ENCODE measurements at regions not wholly inside any gene's neighbourhood (a gene's known extent, or its start where the extent isn't known, plus 50 kb on each side); places are given as distances from the start of the nearest gene placed in this dataset.

GRCh38 chr13:24103782-24104372, 56.6 kb upstream of the SPATA13 start:
- no peak overlapping the region for H3K27ac ChIP-seq
- intact Hi-C loops (cut with DNase I; ENCODE audit: low total_unique reads), result no loop called here
- H3K4me3 ChIP-seq, result no peak overlapping the region
- 81 to 82% methylated on average over 9 of the region's 9 CpGs for WGBS, 2 donors
- no peaks in the 10 kb centered on the region for H3K27me3 ChIP-seq
- TF ChIP-seq POLR2A (IDR thresholded peaks at IDR 0.05) (no peak), CTCF (IDR thresholded peaks at IDR 0.05) (no peak)
- H3K36me3 ChIP-seq (ENCODE audit: low read depth, missing control alignments), result no peaks in the 10 kb centered on the region
- no peaks in the 10 kb centered on the region for H3K9me3 ChIP-seq
- no peaks in the 10 kb centered on the region for H3K4me1 ChIP-seq
- no peak for DNase-seq

GRCh38 chr13:24104723-24105122, 55.8 kb upstream of the SPATA13 start:
- WGBS, 2 donors, result 80 to 90% methylated on average over 2 of the region's 2 CpGs
- H3K36me3 ChIP-seq (ENCODE audit: low read depth, missing control alignments), result no peaks in the 10 kb centered on the region
- H3K27me3 ChIP-seq, result no peaks in the 10 kb centered on the region
- intact Hi-C loops (cut with DNase I; ENCODE audit: low total_unique reads), result no loop called here
- TF ChIP-seq CTCF (IDR thresholded peaks at IDR 0.05) (no peak), POLR2A (IDR thresholded peaks at IDR 0.05) (no peak)
- H3K27ac ChIP-seq, result no peak overlapping the region
- H3K4me1 ChIP-seq, result no peaks in the 10 kb centered on the region
- no peak overlapping the region for H3K4me3 ChIP-seq
- no peak for DNase-seq
- no peaks in the 10 kb centered on the region for H3K9me3 ChIP-seq

- no peaks in the 10 kb centered on the region for H3K27me3 ChIP-seq
- TF ChIP-seq POLR2A (IDR thresholded peaks at IDR 0.05), result no peak
- TF ChIP-seq CTCF (IDR thresholded peaks at IDR 0.05), result no peak
- intact Hi-C loops (cut with DNase I; ENCODE audit: low total_unique reads), result no loop called here
- no peaks in the 10 kb centered on the region for H3K9me3 ChIP-seq
- no peak overlapping the region for H3K4me3 ChIP-seq
- 49 to 57% methylated on average over 5 of the region's 5 CpGs for WGBS, 2 donors
- no peaks in the 10 kb centered on the region for H3K4me1 ChIP-seq
- H3K27ac ChIP-seq, result no peak overlapping the region
- H3K36me3 ChIP-seq (ENCODE audit: low read depth, missing control alignments), result no peaks in the 10 kb centered on the region
- DNase-seq, result no peak
Observed at GRCh38 chr13:24106429-24106828, 54.1 kb upstream of the SPATA13 start.

- DNase-seq, result no peak
- no peaks in the 10 kb centered on the region for H3K36me3 ChIP-seq (ENCODE audit: low read depth, missing control alignments)
- no peak overlapping the region for H3K27ac ChIP-seq
- TF ChIP-seq POLR2A (IDR thresholded peaks at IDR 0.05), result no peak
- TF ChIP-seq CTCF (IDR thresholded peaks at IDR 0.05), result no peak
- H3K9me3 ChIP-seq, result no peaks in the 10 kb centered on the region
- H3K4me3 ChIP-seq, result no peak overlapping the region
- H3K4me1 ChIP-seq, result no peaks in the 10 kb centered on the region
- intact Hi-C loops (cut with DNase I; ENCODE audit: low total_unique reads), result no loop called here
- no peaks in the 10 kb centered on the region for H3K27me3 ChIP-seq
- 84 to 87% methylated on average over 16 of the region's 16 CpGs for WGBS, 2 donors
Observed at GRCh38 chr13:24107955-24108614, 52.4 kb upstream of the SPATA13 start.

GRCh38 chr13:24108615-24108965, 51.9 kb upstream of the SPATA13 start:
- 90% methylated on average over 7 of the region's 7 CpGs for WGBS, 2 donors
- Histone ChIP-seq H3K27ac (no peak overlapping the region), H3K27me3 (no peaks in the 10 kb centered on the region), H3K4me1 (no peaks in the 10 kb centered on the region), H3K9me3 (no peaks in the 10 kb centered on the region), H3K4me3 (no peak overlapping the region), H3K36me3 (ENCODE audit: low read depth, missing control alignments) (no peaks in the 10 kb centered on the region)
- no peak for DNase-seq
- intact Hi-C loops (cut with DNase I; ENCODE audit: low total_unique reads), result no loop called here
- TF ChIP-seq CTCF (IDR thresholded peaks at IDR 0.05), result no peak
- no peak for TF ChIP-seq POLR2A (IDR thresholded peaks at IDR 0.05)

Measured in testis (tissue), 2 donors.